C4-2B (cell line): ENCODE measurements at regions not wholly inside any gene's neighbourhood (a gene's known extent, or its start where the extent isn't known, plus 50 kb on each side); places are given as distances from the start of the nearest gene placed in this dataset.

Source experiments
- CTCF ChIP-seq: fragments of 450-650 bp; conservative IDR thresholded peaks from 2 replicates; pipeline ENCODE4 v1.5.1; 2017; ENCODE audit warnings: mild to moderate bottlenecking
- ZFX ChIP-seq: fragments of 450-650 bp; IDR thresholded peaks from 2 replicates; pipeline ENCODE4 v1.6.1; 2017

GRCh38 chr10:109721453-109722064, 201.8 kb downstream of the XPNPEP1 start:
- TF ChIP-seq CTCF (no peak), ZFX (no peak)
